Cardiac muscle cell (in vitro differentiated cells and primary cell): ENCODE measurements at regions not wholly inside any gene's neighbourhood (a gene's known extent, or its start where the extent isn't known, plus 50 kb on each side); places are given as distances from the start of the nearest gene placed in this dataset.

Source experiments
- DNase-seq, 2 donors: peaks; one replicate each; pipeline versions ENCODE4 v3.0.0 to v3.0.0-alpha.2; 2010 to 2017; ENCODE audit warnings: low read depth in 1 of 2, low spot score in 1 of 2
- H3K27ac ChIP-seq: fragments of 200-600 bp; sonication (generic); 2 replicates; pipeline ENCODE4 v1.5.1; 2016
- H3K27me3 ChIP-seq: fragments of 200-600 bp; sonication (generic); 2 replicates; pipeline ENCODE4 v1.6.0; 2016; ENCODE audit warnings: control low read depth
- H3K36me3 ChIP-seq: fragments of 200-600 bp; sonication (generic); 2 replicates; pipeline ENCODE4 v1.5.1; 2016; ENCODE audit warnings: control low read depth
- H3K4me1 ChIP-seq: fragments of 200-600 bp; sonication (generic); 2 replicates; pipeline ENCODE4 v1.8.1; 2017; ENCODE audit warnings: low read depth, mild to moderate bottlenecking, mixed run types
- H3K4me3 ChIP-seq: fragments of 200-600 bp; sonication (generic); 2 replicates; pipeline ENCODE4 v1.5.1; 2016; ENCODE audit warnings: mild to moderate bottlenecking
- H3K9me3 ChIP-seq: fragments of 200-600 bp; sonication (generic); 2 replicates; pipeline ENCODE4 v1.5.1; 2017; ENCODE audit warnings: low read depth, mild to moderate bottlenecking, control low read depth
- TF ChIP-seq, protein P1 (sequence below): IDR thresholded peaks from 2 replicates; pipeline ENCODE4 v1.5.1; 2012; ENCODE audit warnings: low read depth, mild to moderate bottlenecking, low read length

DNA sequence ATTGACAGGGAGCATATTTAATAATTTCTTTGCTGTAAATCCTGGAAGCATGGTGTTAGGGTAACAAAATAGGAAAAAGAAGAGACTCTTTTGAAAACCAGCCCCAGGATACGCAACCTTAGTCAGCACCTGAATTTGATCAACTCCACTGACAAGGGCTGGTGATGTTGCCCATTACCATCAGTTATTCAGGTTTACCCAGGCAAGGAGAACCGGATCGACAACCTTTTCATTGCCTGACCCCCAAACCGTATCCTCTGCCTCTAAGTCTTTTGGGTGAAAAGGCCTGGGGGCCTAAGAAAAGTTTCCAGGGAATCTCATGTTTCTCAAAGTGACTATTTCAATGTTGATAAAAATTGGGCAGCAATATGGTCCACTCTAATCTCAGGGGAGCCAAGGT is 313.3 kb downstream of the KBTBD8 start:
- Histone ChIP-seq H3K4me1 (no peaks in the 10 kb centered on the region), H3K4me3 (no peak overlapping the region), H3K27ac (no peak overlapping the region), H3K9me3 (no peaks in the 10 kb centered on the region), H3K36me3 (no peaks in the 10 kb centered on the region), H3K27me3 (peaks cover 2% of the 10 kb centered on the region)
- TF ChIP-seq, protein P1, sequence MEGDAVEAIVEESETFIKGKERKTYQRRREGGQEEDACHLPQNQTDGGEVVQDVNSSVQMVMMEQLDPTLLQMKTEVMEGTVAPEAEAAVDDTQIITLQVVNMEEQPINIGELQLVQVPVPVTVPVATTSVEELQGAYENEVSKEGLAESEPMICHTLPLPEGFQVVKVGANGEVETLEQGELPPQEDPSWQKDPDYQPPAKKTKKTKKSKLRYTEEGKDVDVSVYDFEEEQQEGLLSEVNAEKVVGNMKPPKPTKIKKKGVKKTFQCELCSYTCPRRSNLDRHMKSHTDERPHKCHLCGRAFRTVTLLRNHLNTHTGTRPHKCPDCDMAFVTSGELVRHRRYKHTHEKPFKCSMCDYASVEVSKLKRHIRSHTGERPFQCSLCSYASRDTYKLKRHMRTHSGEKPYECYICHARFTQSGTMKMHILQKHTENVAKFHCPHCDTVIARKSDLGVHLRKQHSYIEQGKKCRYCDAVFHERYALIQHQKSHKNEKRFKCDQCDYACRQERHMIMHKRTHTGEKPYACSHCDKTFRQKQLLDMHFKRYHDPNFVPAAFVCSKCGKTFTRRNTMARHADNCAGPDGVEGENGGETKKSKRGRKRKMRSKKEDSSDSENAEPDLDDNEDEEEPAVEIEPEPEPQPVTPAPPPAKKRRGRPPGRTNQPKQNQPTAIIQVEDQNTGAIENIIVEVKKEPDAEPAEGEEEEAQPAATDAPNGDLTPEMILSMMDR, result no peak
- no peak for DNase-seq

DNA sequence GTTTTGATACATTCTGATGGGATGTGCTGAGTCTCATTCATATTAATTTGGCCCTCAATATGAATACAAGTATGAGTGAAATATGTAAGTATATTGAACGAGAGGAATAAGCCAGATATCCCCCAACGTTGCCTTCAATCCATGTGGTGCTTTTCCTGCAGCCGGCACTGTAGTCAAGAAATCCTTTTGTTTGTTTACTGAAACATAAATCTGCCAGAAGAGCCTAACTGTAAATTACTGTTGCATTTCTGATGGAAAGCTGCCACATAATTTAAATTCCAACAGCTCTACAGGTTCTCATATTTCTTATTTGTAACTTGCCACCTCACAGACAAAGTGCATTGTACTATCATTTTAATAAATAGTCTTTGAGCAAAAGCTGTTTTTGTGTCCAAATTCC is 314.0 kb downstream of the KBTBD8 start:
- Histone ChIP-seq H3K9me3 (no peaks in the 10 kb centered on the region), H3K27ac (no peak overlapping the region), H3K4me3 (no peak overlapping the region), H3K27me3 (peaks cover 2% of the 10 kb centered on the region), H3K36me3 (no peaks in the 10 kb centered on the region), H3K4me1 (no peaks in the 10 kb centered on the region)
- DNase-seq, result no peak
- TF ChIP-seq, protein P1, result no peak

GRCh38 chr3:67318162-67318561 is 320.1 kb downstream of the KBTBD8 start:
- Histone ChIP-seq H3K9me3 (no peaks in the 10 kb centered on the region), H3K27me3 (peaks cover 10% of the 10 kb centered on the region), H3K4me1 (no peaks in the 10 kb centered on the region), H3K4me3 (no peak overlapping the region), H3K27ac (no peak overlapping the region), H3K36me3 (no peaks in the 10 kb centered on the region)
- no peak for DNase-seq
- TF ChIP-seq, protein P1, result no peak

- Histone ChIP-seq H3K9me3 (no peaks in the 10 kb centered on the region), H3K4me3 (no peak overlapping the region), H3K27ac (no peak overlapping the region), H3K27me3 (no peaks in the 10 kb centered on the region), H3K36me3 (no peaks in the 10 kb centered on the region), H3K4me1 (peaks cover 7% of the 10 kb centered on the region)
- TF ChIP-seq, protein P1, result no peak
- DNase-seq, result no peak
Measured at GRCh38 chr3:67324554-67324953, 326.4 kb downstream of the KBTBD8 start.
